Stimulated activated CD8-positive, alpha-beta memory T cell treated with anti-CD3 and anti-CD28 coated beads, Interleukin-2, amount 100 ng/mL, for 48 hours (primary cell): ENCODE measurements at regions not wholly inside any gene's neighbourhood (a gene's known extent, or its start where the extent isn't known, plus 50 kb on each side); places are given as distances from the start of the nearest gene placed in this dataset.

ENCODE experiments used
- DNase-seq, 2 donors: peaks; one replicate each; pipeline ENCODE4 v3.0.0-alpha.2; 2020; ENCODE audit warnings: low read depth in 2 of 2

- no peak for DNase-seq
Observed at GRCh38 chrX:131703646-131704045, 159.8 kb downstream of the OR13H1 start.

- DNase-seq = peak in 1 of 2 donors; percentile 61
Observed at GRCh38 chrX:131704136-131704695, 160.3 kb downstream of the OR13H1 start.

- no peak for DNase-seq
Observed at GRCh38 chrX:131709553-131709952, 165.7 kb downstream of the OR13H1 start.

- no peak for DNase-seq
Observed at GRCh38 chrX:131711478-131711867, 167.6 kb downstream of the OR13H1 start.

- DNase-seq = no peak
Observed at GRCh38 chrX:131723646-131724045, 179.8 kb downstream of the OR13H1 start.

GRCh38 chrX:131724292-131724691 is 180.4 kb downstream of the OR13H1 start:
- no peak for DNase-seq

GRCh38 chrX:131725001-131725654 is 181.3 kb downstream of the OR13H1 start:
- DNase-seq = no peak

GRCh38 chrX:131727778-131728177 is 183.9 kb downstream of the OR13H1 start:
- no peak for DNase-seq

GRCh38 chrX:131728295-131729145 is 184.6 kb downstream of the OR13H1 start:
- DNase-seq = no peak

- no peak for DNase-seq
Observed at GRCh38 chrX:131729295-131729694, 185.4 kb downstream of the OR13H1 start.

GRCh38 chrX:131734621-131735020 is 190.7 kb downstream of the OR13H1 start:
- DNase-seq = no peak

GRCh38 chrX:131735127-131735526 is 191.3 kb downstream of the OR13H1 start:
- DNase-seq = no peak

- DNase-seq = no peak
Observed at GRCh38 chrX:131739823-131740222, 195.9 kb downstream of the OR13H1 start.

GRCh38 chrX:131741103-131741581 is 197.3 kb downstream of the OR13H1 start:
- DNase-seq = no peak

GRCh38 chrX:131745942-131746489 is 202.1 kb downstream of the OR13H1 start:
- no peak for DNase-seq

- DNase-seq = no peak
Observed at GRCh38 chrX:131746491-131746968, 202.7 kb downstream of the OR13H1 start.

GRCh38 chrX:131747173-131747572 is 203.3 kb downstream of the OR13H1 start:
- no peak for DNase-seq

- no peak for DNase-seq
Observed at GRCh38 chrX:131752493-131753198, 208.8 kb downstream of the OR13H1 start.

- no peak for DNase-seq
Observed at GRCh38 chrX:131762802-131763234, 218.9 kb downstream of the OR13H1 start.

GRCh38 chrX:131763674-131764073 is 219.8 kb downstream of the OR13H1 start:
- DNase-seq = no peak

- no peak for DNase-seq
Observed at GRCh38 chrX:131764216-131764615, 220.3 kb downstream of the OR13H1 start.
